GM23338 (cell line): ENCODE measurements at regions not wholly inside any gene's neighbourhood (a gene's known extent, or its start where the extent isn't known, plus 50 kb on each side); places are given as distances from the start of the nearest gene placed in this dataset.

Source experiments
- CREB1 ChIP-seq: fragments of 250-450 bp; sonication (Bioruptor Pico); IDR thresholded peaks from 2 replicates; pipeline ENCODE4 v1.5.0; 2020; ENCODE audit warnings: low read depth, mild to moderate bottlenecking, moderate library complexity
- EZH2 ChIP-seq: fragments of 200-600 bp; sonication (generic); IDR thresholded peaks from one replicate; pipeline ENCODE4 v1.8.0; 2017; ENCODE audit warnings: antibody characterized with exemption, mild to moderate bottlenecking, low read depth; ENCODE audit not compliant: unreplicated experiment
- EZH2phosphoT487 ChIP-seq: fragments of 200-600 bp; sonication (generic); IDR thresholded peaks from one replicate; pipeline ENCODE4 v1.8.1; 2018; ENCODE audit warnings: antibody characterized with exemption; ENCODE audit not compliant: unreplicated experiment
- JUNB ChIP-seq: IDR thresholded peaks from one replicate; pipeline ENCODE4 v1.6.1; 2016; ENCODE audit warnings: antibody characterized with exemption; ENCODE audit not compliant: unreplicated experiment
- NANOG ChIP-seq: IDR thresholded peaks from 2 replicates; pipeline ENCODE4 v1.6.1; 2016; ENCODE audit warnings: antibody characterized with exemption, borderline replicate concordance
- POLR2AphosphoS5 ChIP-seq: IDR thresholded peaks from 2 replicates; pipeline ENCODE4 v1.6.1; 2016; ENCODE audit warnings: antibody characterized with exemption, low read depth
- STAT1 ChIP-seq: IDR thresholded peaks from one replicate; pipeline ENCODE4 v1.6.1; 2016; ENCODE audit warnings: antibody characterized with exemption; ENCODE audit not compliant: unreplicated experiment
- ZNF114 ChIP-seq: fragments of 250-450 bp; sonication (Bioruptor Pico); IDR thresholded peaks from 2 replicates; pipeline ENCODE4 v1.5.0; 2020; ENCODE audit warnings: mild to moderate bottlenecking, moderate library complexity
- ZNF331 ChIP-seq: fragments of 250-450 bp; sonication (Bioruptor Pico); IDR thresholded peaks from 2 replicates; pipeline ENCODE4 v1.5.0; 2020; ENCODE audit warnings: low read depth, mild to moderate bottlenecking, moderate library complexity
- TF ChIP-seq, protein P1 (sequence below): IDR thresholded peaks from one replicate; pipeline ENCODE4 v1.6.1; 2018; ENCODE audit warnings: antibody characterized with exemption; ENCODE audit not compliant: unreplicated experiment
- TF ChIP-seq, protein P2 (sequence below), 2 experiments: fragments of 200-600 bp in 1 of 2; sonication (generic) in 1 of 2; conservative IDR thresholded peaks; 2 replicates each; pipeline versions ENCODE4 v1.5.1 to v1.6.1; 2016 to 2017; ENCODE audit warnings: antibody characterized with exemption in 2 of 2, low read depth in 2 of 2, mild to moderate bottlenecking in 2 of 2, moderate library complexity in 1 of 2
- TF ChIP-seq, protein P3 (sequence below): IDR thresholded peaks from 2 replicates; pipeline ENCODE4 v1.6.1; 2016; ENCODE audit warnings: antibody characterized with exemption
- TF ChIP-seq, protein P4 (sequence below): fragments of 250-450 bp; sonication (Bioruptor Pico); IDR thresholded peaks from 2 replicates; pipeline ENCODE4 v1.5.0; 2020; ENCODE audit warnings: mild to moderate bottlenecking, moderate library complexity

DNA sequence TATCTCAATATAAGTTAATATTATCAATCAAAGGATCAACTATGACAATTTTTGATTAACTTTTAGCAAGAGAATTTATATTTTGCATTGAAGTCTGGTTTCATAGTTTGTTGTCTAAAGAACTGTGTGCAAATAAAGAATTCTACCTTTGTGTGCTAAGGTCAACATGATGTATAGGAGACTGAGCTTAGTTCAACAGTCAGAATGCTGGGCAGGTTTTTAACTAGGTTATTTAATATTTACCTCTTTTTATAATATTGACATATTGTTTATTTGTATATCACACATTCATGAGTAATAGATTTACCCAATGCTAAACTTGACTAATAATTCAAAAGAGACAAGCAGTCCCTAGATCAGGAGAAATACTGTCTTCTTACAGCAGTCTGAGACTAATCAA lies 831.4 kb downstream of the DSC3 start:
- TF ChIP-seq EZH2 (no peak), POLR2AphosphoS5 (no peak), EZH2phosphoT487 (no peak), CREB1 (CRISPR knock-in tag) (no peak), JUNB (no peak), NANOG (no peak), ZNF114 (CRISPR knock-in tag) (no peak), STAT1 (no peak), ZNF331 (CRISPR knock-in tag) (no peak)
- TF ChIP-seq, protein P1, sequence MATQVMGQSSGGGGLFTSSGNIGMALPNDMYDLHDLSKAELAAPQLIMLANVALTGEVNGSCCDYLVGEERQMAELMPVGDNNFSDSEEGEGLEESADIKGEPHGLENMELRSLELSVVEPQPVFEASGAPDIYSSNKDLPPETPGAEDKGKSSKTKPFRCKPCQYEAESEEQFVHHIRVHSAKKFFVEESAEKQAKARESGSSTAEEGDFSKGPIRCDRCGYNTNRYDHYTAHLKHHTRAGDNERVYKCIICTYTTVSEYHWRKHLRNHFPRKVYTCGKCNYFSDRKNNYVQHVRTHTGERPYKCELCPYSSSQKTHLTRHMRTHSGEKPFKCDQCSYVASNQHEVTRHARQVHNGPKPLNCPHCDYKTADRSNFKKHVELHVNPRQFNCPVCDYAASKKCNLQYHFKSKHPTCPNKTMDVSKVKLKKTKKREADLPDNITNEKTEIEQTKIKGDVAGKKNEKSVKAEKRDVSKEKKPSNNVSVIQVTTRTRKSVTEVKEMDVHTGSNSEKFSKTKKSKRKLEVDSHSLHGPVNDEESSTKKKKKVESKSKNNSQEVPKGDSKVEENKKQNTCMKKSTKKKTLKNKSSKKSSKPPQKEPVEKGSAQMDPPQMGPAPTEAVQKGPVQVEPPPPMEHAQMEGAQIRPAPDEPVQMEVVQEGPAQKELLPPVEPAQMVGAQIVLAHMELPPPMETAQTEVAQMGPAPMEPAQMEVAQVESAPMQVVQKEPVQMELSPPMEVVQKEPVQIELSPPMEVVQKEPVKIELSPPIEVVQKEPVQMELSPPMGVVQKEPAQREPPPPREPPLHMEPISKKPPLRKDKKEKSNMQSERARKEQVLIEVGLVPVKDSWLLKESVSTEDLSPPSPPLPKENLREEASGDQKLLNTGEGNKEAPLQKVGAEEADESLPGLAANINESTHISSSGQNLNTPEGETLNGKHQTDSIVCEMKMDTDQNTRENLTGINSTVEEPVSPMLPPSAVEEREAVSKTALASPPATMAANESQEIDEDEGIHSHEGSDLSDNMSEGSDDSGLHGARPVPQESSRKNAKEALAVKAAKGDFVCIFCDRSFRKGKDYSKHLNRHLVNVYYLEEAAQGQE = no peak
- TF ChIP-seq, protein P2, sequence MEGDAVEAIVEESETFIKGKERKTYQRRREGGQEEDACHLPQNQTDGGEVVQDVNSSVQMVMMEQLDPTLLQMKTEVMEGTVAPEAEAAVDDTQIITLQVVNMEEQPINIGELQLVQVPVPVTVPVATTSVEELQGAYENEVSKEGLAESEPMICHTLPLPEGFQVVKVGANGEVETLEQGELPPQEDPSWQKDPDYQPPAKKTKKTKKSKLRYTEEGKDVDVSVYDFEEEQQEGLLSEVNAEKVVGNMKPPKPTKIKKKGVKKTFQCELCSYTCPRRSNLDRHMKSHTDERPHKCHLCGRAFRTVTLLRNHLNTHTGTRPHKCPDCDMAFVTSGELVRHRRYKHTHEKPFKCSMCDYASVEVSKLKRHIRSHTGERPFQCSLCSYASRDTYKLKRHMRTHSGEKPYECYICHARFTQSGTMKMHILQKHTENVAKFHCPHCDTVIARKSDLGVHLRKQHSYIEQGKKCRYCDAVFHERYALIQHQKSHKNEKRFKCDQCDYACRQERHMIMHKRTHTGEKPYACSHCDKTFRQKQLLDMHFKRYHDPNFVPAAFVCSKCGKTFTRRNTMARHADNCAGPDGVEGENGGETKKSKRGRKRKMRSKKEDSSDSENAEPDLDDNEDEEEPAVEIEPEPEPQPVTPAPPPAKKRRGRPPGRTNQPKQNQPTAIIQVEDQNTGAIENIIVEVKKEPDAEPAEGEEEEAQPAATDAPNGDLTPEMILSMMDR (conservative IDR thresholded peaks at IDR 0.05; ENCODE audit: low read depth in 2 of 2) = no peak
- TF ChIP-seq, protein P3, sequence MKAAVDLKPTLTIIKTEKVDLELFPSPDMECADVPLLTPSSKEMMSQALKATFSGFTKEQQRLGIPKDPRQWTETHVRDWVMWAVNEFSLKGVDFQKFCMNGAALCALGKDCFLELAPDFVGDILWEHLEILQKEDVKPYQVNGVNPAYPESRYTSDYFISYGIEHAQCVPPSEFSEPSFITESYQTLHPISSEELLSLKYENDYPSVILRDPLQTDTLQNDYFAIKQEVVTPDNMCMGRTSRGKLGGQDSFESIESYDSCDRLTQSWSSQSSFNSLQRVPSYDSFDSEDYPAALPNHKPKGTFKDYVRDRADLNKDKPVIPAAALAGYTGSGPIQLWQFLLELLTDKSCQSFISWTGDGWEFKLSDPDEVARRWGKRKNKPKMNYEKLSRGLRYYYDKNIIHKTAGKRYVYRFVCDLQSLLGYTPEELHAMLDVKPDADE = no peak
- TF ChIP-seq, protein P4, sequence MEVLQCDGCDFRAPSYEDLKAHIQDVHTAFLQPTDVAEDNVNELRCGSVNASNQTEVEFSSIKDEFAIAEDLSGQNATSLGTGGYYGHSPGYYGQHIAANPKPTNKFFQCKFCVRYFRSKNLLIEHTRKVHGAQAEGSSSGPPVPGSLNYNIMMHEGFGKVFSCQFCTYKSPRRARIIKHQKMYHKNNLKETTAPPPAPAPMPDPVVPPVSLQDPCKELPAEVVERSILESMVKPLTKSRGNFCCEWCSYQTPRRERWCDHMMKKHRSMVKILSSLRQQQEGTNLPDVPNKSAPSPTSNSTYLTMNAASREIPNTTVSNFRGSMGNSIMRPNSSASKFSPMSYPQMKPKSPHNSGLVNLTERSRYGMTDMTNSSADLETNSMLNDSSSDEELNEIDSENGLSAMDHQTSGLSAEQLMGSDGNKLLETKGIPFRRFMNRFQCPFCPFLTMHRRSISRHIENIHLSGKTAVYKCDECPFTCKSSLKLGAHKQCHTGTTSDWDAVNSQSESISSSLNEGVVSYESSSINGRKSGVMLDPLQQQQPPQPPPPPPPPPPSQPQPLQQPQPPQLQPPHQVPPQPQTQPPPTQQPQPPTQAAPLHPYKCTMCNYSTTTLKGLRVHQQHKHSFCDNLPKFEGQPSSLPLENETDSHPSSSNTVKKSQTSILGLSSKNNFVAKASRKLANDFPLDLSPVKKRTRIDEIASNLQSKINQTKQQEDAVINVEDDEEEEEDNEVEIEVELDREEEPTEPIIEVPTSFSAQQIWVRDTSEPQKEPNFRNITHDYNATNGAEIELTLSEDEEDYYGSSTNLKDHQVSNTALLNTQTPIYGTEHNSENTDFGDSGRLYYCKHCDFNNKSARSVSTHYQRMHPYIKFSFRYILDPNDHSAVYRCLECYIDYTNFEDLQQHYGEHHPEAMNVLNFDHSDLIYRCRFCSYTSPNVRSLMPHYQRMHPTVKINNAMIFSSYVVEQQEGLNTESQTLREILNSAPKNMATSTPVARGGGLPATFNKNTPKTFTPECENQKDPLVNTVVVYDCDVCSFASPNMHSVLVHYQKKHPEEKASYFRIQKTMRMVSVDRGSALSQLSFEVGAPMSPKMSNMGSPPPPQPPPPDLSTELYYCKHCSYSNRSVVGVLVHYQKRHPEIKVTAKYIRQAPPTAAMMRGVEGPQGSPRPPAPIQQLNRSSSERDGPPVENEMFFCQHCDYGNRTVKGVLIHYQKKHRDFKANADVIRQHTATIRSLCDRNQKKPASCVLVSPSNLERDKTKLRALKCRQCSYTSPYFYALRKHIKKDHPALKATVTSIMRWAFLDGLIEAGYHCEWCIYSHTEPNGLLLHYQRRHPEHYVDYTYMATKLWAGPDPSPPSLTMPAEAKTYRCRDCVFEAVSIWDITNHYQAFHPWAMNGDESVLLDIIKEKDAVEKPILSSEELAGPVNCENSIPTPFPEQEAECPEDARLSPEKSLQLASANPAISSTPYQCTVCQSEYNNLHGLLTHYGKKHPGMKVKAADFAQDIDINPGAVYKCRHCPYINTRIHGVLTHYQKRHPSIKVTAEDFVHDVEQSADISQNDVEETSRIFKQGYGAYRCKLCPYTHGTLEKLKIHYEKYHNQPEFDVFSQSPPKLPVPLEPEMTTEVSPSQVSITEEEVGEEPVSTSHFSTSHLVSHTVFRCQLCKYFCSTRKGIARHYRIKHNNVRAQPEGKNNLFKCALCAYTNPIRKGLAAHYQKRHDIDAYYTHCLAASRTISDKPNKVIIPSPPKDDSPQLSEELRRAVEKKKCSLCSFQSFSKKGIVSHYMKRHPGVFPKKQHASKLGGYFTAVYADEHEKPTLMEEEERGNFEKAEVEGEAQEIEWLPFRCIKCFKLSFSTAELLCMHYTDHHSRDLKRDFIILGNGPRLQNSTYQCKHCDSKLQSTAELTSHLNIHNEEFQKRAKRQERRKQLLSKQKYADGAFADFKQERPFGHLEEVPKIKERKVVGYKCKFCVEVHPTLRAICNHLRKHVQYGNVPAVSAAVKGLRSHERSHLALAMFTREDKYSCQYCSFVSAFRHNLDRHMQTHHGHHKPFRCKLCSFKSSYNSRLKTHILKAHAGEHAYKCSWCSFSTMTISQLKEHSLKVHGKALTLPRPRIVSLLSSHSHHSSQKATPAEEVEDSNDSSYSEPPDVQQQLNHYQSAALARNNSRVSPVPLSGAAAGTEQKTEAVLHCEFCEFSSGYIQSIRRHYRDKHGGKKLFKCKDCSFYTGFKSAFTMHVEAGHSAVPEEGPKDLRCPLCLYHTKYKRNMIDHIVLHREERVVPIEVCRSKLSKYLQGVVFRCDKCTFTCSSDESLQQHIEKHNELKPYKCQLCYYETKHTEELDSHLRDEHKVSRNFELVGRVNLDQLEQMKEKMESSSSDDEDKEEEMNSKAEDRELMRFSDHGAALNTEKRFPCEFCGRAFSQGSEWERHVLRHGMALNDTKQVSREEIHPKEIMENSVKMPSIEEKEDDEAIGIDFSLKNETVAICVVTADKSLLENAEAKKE (CRISPR knock-in tag) = no peak
